Left ventricle myocardium inferior (tissue), 1 donor: ENCODE measurements at regions not wholly inside any gene's neighbourhood (a gene's known extent, or its start where the extent isn't known, plus 50 kb on each side); places are given as distances from the start of the nearest gene placed in this dataset.

ENCODE experiments used
- DNase-seq: peaks from one replicate; pipeline ENCODE4 v3.0.0-alpha.2; 2020
- H3K27ac ChIP-seq: fragments of 200-600 bp; replicated peaks from 2 replicates; pipeline ENCODE4 v1.8.0; 2021
- H3K27me3 ChIP-seq: fragments of 200-600 bp; 2 replicates; pipeline ENCODE4 v1.8.0; 2021; ENCODE audit warnings: low read depth
- H3K36me3 ChIP-seq: fragments of 200-600 bp; 2 replicates; pipeline ENCODE4 v1.8.0; 2021
- H3K4me1 ChIP-seq: fragments of 200-600 bp; 2 replicates; pipeline ENCODE4 v1.8.0; 2021
- H3K4me3 ChIP-seq: fragments of 200-600 bp; 2 replicates; pipeline ENCODE4 v1.8.0; 2021; ENCODE audit warnings: mild to moderate bottlenecking, moderate library complexity
- H3K9me3 ChIP-seq: fragments of 200-600 bp; replicated peaks from 2 replicates; pipeline ENCODE4 v1.8.0; 2021
- intact Hi-C: fragments of 100-400 bp; cut with micrococcal nuclease; formaldehyde crosslinking; loops from one replicate; pipeline ENCODE4 v1.11.0; 2022
- TF ChIP-seq, protein P1 (sequence below): fragments of 200-600 bp; IDR thresholded peaks from 2 replicates; pipeline ENCODE4 v1.8.0; 2021; ENCODE audit warnings: antibody characterized with exemption, mild to moderate bottlenecking, borderline replicate concordance
- donor health status: DM: no; HTN: yes; CAD: no; lungs with severe emphysema.

DNA sequence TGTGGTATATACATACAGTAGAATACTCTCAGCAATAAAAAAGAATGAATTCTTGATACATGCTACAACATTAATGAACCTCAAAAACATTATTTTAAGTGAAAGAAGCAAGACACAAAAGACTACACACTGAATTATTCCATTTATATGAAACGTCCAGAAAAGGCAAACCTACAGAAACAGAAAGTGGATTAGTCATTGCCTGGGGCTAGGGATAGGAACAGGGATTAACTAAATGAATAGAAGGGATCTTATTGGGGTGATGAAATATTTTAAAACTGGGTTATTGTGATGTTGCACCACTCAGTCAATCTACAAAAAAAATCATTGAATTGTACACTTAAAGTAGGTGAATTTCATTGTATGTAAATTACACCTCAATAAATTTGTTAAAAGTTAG, 326.7 kb downstream of the PIK3R1 start:
- intact Hi-C loops, result no loop called here
- TF ChIP-seq, protein P1, sequence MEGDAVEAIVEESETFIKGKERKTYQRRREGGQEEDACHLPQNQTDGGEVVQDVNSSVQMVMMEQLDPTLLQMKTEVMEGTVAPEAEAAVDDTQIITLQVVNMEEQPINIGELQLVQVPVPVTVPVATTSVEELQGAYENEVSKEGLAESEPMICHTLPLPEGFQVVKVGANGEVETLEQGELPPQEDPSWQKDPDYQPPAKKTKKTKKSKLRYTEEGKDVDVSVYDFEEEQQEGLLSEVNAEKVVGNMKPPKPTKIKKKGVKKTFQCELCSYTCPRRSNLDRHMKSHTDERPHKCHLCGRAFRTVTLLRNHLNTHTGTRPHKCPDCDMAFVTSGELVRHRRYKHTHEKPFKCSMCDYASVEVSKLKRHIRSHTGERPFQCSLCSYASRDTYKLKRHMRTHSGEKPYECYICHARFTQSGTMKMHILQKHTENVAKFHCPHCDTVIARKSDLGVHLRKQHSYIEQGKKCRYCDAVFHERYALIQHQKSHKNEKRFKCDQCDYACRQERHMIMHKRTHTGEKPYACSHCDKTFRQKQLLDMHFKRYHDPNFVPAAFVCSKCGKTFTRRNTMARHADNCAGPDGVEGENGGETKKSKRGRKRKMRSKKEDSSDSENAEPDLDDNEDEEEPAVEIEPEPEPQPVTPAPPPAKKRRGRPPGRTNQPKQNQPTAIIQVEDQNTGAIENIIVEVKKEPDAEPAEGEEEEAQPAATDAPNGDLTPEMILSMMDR, result no peak
- Histone ChIP-seq H3K9me3 (no peaks in the 10 kb centered on the region), H3K36me3 (no peaks in the 10 kb centered on the region), H3K27ac (no peak overlapping the region), H3K27me3 (no peaks in the 10 kb centered on the region), H3K4me1 (peaks cover 7% of the 10 kb centered on the region), H3K4me3 (no peak overlapping the region)
- no peak for DNase-seq

DNA sequence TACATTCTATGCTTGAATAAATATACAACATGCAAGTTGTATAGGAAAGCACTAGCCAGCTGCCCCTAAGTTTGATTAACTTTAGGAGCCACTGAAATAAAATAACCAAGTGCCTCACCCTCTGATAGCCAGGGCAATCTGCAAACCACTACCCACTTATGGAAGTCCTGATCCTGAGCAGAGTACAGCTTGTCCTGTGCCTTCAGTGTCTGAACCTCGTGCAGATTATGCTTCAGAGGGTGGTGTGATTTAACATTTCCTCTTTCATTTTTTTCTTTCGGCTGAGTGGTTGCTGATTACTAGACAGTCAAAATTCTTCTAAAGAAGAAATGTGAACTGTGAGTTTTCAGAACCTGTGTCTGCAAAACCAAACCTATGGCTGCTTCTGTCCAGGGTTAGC, 327.7 kb downstream of the PIK3R1 start:
- DNase-seq, result no peak
- Histone ChIP-seq H3K4me1 (peaks cover 7% of the 10 kb centered on the region), H3K9me3 (no peaks in the 10 kb centered on the region), H3K4me3 (no peak overlapping the region), H3K36me3 (no peaks in the 10 kb centered on the region), H3K27me3 (no peaks in the 10 kb centered on the region), H3K27ac (peak overlapping the region; percentile 56)
- intact Hi-C loops, result no loop called here
- TF ChIP-seq, protein P1, result no peak

DNA sequence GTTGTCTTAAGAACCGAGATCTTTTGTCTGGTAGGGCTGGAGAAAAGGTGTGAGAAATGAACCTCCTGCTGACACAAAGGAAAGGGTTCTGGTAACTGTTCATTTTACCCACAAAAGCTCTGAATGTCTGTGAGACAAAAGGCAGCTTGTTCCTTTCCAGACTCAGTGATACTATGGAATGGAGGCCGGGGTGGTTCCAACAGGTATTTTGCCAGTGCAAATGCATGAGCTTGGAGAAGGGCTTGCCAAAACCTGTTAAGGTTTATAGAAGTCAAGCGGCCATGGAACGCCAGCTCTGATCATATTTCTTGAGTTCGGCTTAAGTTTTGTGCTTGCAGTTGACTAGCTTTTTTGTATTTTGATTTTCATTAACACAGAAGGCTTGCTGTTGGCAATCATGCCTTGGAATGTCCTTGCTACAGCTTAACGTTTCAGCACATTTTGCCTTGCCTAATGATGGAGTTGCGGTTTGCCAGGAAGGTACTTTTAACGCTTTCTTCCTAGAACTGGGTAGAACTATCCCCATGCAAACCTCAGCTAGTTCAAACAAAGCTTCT, 328.6 kb downstream of the PIK3R1 start:
- TF ChIP-seq, protein P1, result no peak
- no peaks in the 10 kb centered on the region for H3K27me3 ChIP-seq
- intact Hi-C loops, result no loop called here
- no peaks in the 10 kb centered on the region for H3K36me3 ChIP-seq
- H3K4me3 ChIP-seq, result no peak overlapping the region
- peaks cover 7% of the 10 kb centered on the region for H3K4me1 ChIP-seq
- DNase-seq, result no peak
- no peak overlapping the region for H3K27ac ChIP-seq
- no peaks in the 10 kb centered on the region for H3K9me3 ChIP-seq

DNA sequence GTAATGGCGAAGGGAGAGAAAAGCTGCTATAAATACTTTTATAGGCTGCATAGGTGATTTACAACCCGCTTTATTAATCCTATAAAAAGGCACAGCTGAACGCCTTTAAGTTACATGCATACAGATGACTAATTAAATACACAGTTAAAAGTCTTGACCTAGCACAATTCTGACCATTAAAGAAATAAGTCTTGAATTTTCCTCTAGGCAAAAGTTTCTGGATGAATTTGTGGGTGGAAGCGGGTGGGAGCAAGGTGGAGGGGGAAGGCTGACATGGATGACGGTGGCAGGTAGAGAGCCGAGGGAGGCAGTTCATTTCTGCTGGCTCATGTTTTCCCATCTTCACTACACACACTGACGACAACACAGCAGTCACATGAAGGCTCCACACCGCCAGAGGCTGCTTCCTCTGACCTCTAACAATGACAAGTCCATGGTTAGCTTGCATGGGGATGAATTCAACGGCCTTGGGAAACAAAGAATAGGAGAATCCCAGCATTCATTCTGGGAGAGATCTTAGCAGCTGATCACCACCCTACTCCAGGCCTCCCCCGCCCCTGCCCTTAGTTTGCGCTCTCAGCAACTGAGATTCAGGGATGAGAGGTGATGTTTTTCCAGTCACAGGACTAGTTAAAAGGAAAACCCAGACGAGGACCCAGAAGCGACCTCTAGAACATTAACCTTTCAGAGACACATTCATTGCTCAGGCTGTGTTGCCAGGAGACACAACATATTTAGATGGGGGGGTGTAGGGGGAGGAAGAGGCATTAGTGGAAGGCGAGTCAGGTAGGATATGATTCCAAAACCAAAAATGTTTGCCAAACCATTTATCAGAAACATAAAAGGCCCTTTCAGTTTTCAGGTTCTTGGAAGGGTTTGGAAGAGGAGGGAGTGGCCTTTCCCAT, 329.3 kb downstream of the PIK3R1 start:
- Histone ChIP-seq H3K27ac (no peak overlapping the region), H3K27me3 (no peaks in the 10 kb centered on the region), H3K36me3 (no peaks in the 10 kb centered on the region), H3K4me1 (peaks cover 7% of the 10 kb centered on the region), H3K4me3 (no peak overlapping the region), H3K9me3 (no peaks in the 10 kb centered on the region)
- TF ChIP-seq, protein P1, result no peak
- intact Hi-C loops, result no loop called here
- DNase-seq, result no peak

DNA sequence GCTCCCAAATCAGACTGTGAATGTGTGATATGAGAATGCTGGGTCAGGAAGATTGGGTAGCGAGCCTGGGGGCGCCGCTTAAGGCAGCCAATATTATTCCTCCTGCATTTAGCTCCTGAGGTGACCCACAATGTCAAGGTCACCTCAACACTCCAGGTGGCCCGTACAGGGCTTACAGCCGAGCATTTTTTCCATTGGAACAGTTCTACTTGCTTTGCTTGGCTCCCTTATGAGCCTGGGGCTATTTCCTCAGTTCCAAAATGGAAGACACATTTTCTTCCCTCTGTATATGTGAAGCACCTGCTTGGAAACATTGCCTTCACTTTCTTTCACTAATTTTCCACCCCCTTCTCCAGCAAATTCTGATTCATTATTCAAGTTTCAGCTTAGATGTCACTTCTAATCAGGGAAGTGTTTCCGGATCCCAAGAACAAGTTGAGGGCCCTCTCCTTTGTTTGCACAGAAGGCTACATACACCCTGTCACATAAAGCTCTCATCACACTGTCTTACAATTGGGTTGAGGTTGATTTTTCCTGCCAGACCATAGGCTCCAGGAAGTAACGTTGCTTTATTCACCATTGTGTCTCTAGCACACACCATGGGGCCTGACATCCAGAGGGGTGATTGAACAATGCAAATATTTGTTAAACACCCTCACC, 330.2 kb downstream of the PIK3R1 start:
- Histone ChIP-seq H3K27me3 (no peaks in the 10 kb centered on the region), H3K4me1 (peaks cover 7% of the 10 kb centered on the region), H3K36me3 (no peaks in the 10 kb centered on the region), H3K9me3 (no peaks in the 10 kb centered on the region), H3K4me3 (no peak overlapping the region), H3K27ac (no peak overlapping the region)
- TF ChIP-seq, protein P1, result no peak
- DNase-seq, result no peak
- intact Hi-C loops, result no loop called here
